ENCODE measurements at regions not wholly inside any gene's neighbourhood (a gene's known extent, or its start where the extent isn't known, plus 50 kb on each side); places are given as distances from the start of the nearest gene placed in this dataset.

DNA sequence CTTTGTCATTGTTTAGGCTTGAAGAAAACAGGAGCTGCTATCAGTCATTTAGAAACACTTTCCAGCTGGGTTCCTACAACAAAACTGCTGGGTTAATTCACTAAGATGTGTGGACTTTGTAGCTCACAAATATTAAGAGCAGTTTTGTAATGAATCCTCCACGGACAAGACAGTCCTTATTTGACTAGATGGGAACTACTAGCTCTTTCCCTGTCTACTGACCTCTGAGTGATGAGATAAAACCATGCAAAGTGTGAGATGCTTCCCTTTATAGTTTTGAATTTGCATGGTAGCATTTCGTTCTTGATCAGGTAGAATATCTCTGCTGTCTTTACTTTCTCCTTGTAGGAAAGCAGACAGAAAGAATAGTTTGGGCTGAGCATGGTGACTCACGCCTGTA, 72.9 kb upstream of the STXBP6 start:
- no peak overlapping the region for H3K27ac ChIP-seq
- DNase-seq: no peak
- H3K4me1 ChIP-seq: no peaks in the 10 kb centered on the region
- intact Hi-C loops (cut with DNase I): no loop called here
- H3K9ac ChIP-seq (ENCODE audit: low read depth in 2 of 2, low read length in 2 of 2): no peak overlapping the region
- H3K4me3 ChIP-seq: no peak overlapping the region
- TF ChIP-seq, protein P1, sequence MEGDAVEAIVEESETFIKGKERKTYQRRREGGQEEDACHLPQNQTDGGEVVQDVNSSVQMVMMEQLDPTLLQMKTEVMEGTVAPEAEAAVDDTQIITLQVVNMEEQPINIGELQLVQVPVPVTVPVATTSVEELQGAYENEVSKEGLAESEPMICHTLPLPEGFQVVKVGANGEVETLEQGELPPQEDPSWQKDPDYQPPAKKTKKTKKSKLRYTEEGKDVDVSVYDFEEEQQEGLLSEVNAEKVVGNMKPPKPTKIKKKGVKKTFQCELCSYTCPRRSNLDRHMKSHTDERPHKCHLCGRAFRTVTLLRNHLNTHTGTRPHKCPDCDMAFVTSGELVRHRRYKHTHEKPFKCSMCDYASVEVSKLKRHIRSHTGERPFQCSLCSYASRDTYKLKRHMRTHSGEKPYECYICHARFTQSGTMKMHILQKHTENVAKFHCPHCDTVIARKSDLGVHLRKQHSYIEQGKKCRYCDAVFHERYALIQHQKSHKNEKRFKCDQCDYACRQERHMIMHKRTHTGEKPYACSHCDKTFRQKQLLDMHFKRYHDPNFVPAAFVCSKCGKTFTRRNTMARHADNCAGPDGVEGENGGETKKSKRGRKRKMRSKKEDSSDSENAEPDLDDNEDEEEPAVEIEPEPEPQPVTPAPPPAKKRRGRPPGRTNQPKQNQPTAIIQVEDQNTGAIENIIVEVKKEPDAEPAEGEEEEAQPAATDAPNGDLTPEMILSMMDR (IDR thresholded peaks at IDR 0.05): no peak
- no peaks in the 10 kb centered on the region for H3K27me3 ChIP-seq
- H3K36me3 ChIP-seq: no peaks in the 10 kb centered on the region
- H3K9me3 ChIP-seq: no peaks in the 10 kb centered on the region

DNA sequence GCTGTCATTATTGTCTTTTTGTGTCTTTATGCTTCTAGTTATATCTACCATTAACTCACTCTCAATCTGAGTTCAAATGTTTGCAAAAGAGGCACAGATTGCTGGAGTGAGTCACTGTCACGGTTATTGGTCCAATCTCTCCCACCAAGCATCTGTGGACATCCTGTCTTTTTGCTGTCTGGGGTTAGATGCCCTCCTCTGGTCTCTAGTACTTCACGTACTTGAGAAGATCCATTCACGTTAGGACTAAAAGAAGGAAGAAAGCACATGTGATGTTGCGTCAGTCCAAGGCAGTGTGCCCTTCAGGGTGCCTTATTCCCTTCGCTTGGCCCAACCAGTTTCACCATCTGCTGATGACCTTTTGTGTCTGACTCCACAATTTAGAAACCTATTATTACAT, 72.3 kb upstream of the STXBP6 start:
- no peak for DNase-seq
- Histone ChIP-seq H3K27ac (no peak overlapping the region), H3K9me3 (no peaks in the 10 kb centered on the region), H3K27me3 (no peaks in the 10 kb centered on the region), H3K36me3 (no peaks in the 10 kb centered on the region), H3K4me3 (no peak overlapping the region), H3K9ac (ENCODE audit: low read depth in 2 of 2, low read length in 2 of 2) (no peak overlapping the region), H3K4me1 (no peaks in the 10 kb centered on the region)
- intact Hi-C loops (cut with DNase I): no loop called here
- TF ChIP-seq, protein P1 (IDR thresholded peaks at IDR 0.05): no peak

DNA sequence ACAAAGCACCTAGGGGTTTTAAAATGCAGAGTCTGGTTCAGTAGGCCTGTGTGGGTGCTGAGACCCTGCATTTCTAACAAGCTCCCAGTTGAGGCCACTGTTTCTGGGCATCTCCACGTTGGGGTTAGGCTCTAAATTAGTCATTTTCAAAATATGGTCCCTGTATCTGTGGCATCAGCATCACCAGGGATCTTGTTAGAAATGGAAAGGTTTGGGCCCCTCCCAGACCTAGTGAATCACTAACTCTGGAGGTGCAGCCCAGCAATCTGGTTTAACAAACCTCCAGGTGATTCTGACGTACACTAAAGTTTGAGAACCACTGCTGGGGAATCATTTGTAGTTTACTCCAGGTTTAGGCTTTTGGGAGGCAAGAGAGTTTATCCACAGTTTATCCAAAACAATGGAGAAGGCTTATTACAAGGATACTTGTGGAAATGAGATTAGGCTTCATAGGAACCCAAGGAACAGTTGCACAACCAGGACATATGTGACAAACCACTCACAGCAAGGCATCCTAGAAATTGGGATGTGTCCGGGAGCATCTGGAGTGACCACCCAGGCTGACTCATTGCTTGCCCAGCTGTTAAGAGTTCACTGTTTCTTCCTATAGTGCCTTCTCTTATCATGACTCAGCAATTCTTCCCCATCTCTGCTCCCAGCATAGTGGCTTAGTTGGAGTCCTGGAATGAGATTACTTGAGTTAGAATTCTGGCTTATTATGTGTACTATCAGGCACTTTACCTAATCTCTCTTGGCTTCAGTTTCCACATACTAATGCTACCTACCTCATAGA, 71.6 kb upstream of the STXBP6 start:
- Histone ChIP-seq H3K27ac (no peak overlapping the region), H3K4me1 (no peaks in the 10 kb centered on the region), H3K36me3 (no peaks in the 10 kb centered on the region), H3K27me3 (no peaks in the 10 kb centered on the region), H3K4me3 (no peak overlapping the region), H3K9me3 (no peaks in the 10 kb centered on the region), H3K9ac (ENCODE audit: low read depth in 2 of 2, low read length in 2 of 2) (no peak overlapping the region)
- TF ChIP-seq, protein P1 (IDR thresholded peaks at IDR 0.05): no peak
- DNase-seq: no peak
- intact Hi-C loops (cut with DNase I): no loop called here

DNA sequence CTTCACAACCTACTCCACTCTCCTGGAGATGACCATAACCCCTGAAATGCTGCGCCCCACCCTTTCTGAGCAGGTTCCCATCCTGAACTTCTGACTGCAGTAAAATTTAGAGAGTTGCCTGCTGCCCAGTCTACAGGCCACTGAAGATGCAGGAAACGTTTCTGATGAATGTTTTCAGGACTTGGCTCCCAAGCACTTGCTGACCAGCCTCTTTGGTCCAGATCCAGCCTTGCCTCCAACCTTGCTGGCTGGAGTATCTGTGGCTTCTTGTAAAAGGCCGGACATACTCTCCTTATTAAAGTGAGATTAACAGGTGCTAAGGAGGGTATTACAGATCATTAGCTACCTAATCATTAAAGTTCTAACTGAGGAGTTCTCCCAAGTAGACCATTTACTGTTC, 70.3 kb upstream of the STXBP6 start:
- no peak for DNase-seq
- no peak overlapping the region for H3K4me3 ChIP-seq
- no peaks in the 10 kb centered on the region for H3K9me3 ChIP-seq
- H3K27me3 ChIP-seq: no peaks in the 10 kb centered on the region
- TF ChIP-seq, protein P1 (IDR thresholded peaks at IDR 0.05): no peak
- intact Hi-C loops (cut with DNase I): no loop called here
- no peaks in the 10 kb centered on the region for H3K4me1 ChIP-seq
- H3K27ac ChIP-seq: no peak overlapping the region
- H3K9ac ChIP-seq (ENCODE audit: low read depth in 2 of 2, low read length in 2 of 2): no peak overlapping the region
- no peaks in the 10 kb centered on the region for H3K36me3 ChIP-seq

DNA sequence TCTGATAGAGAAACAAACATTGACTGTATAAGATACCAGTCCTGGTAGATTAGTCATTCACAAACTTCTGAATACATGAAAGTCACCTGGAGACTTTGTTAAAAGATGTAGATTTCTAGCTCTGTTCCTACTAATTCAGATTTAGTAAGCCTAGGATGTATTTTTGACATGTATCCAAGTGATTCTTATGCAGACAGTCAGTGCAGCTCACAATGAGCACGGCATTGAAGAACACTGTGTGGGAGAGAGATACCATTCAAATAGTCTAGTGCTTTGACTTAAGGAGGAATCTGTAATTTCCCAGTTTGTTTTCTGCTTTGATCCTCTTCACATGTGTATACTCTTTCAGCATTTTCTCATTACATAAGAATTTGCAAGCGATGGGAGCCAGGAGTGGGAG, 68.7 kb upstream of the STXBP6 start:
- Histone ChIP-seq H3K4me3 (no peak overlapping the region), H3K9ac (ENCODE audit: low read depth in 2 of 2, low read length in 2 of 2) (no peak overlapping the region), H3K27me3 (no peaks in the 10 kb centered on the region), H3K4me1 (no peaks in the 10 kb centered on the region), H3K9me3 (no peaks in the 10 kb centered on the region), H3K27ac (no peak overlapping the region), H3K36me3 (no peaks in the 10 kb centered on the region)
- intact Hi-C loops (cut with DNase I): no loop called here
- TF ChIP-seq, protein P1 (IDR thresholded peaks at IDR 0.05): no peak
- DNase-seq: no peak

Measured in colonic mucosa (tissue), 4 donors.